IPS-20b (cell line): ENCODE measurements at regions not wholly inside any gene's neighbourhood (a gene's known extent, or its start where the extent isn't known, plus 50 kb on each side); places are given as distances from the start of the nearest gene placed in this dataset.

Source experiments
- H3K27ac ChIP-seq: one replicate; pipeline ENCODE4 v1.5.1; 2013; ENCODE audit warnings: low read length
- H3K27me3 ChIP-seq: 2 replicates; pipeline ENCODE4 v1.6.1; 2013; ENCODE audit warnings: mild to moderate bottlenecking, low read length, inconsistent platforms; ENCODE audit not compliant: insufficient read depth
- H3K36me3 ChIP-seq: 2 replicates; pipeline ENCODE4 v1.6.1; 2013; ENCODE audit warnings: low read depth, mild to moderate bottlenecking, inconsistent platforms, low read length, moderate library complexity; ENCODE audit not compliant: insufficient read depth
- H3K4me1 ChIP-seq: 2 replicates; pipeline ENCODE4 v1.6.1; 2013; ENCODE audit warnings: mild to moderate bottlenecking, control low read depth, inconsistent platforms, low read length, moderate library complexity; ENCODE audit not compliant: insufficient read depth
- H3K4me3 ChIP-seq: 2 replicates; pipeline ENCODE4 v1.5.1; 2013; ENCODE audit warnings: mild to moderate bottlenecking, low read length, inconsistent platforms
- H3K9ac ChIP-seq: 2 replicates; pipeline ENCODE4 v1.6.1; 2013; ENCODE audit warnings: low read depth, mild to moderate bottlenecking, inconsistent platforms, low read length, moderate library complexity
- H3K9me3 ChIP-seq: 2 replicates; pipeline ENCODE4 v1.6.1; 2013; ENCODE audit warnings: mild to moderate bottlenecking, low read depth, low read length, inconsistent platforms; ENCODE audit not compliant: insufficient read depth

DNA sequence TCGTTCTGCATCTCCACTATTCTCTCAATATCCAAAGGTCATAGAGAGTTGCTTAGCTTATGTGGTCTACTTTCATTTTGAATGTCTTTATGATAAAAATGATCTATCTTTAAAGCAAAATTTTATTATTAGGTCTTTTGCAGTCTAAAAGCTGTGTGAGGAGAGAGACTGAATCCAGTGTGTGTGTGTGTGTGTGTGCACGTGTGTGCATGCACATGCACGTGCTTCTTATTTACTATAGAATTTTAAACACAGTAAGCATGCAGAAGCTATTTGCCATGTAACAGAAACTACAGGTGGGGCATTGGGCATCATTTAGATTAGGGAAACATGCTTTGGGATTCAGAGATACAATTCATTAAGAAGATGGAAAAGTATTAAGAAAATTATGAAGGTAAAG is 136.0 kb upstream of the SPRY2 start:
- Histone ChIP-seq H3K4me3 (no peak overlapping the region), H3K36me3 (no peaks in the 10 kb centered on the region), H3K9ac (no peak overlapping the region), H3K27me3 (no peaks in the 10 kb centered on the region), H3K27ac (no peak overlapping the region), H3K9me3 (no peaks in the 10 kb centered on the region), H3K4me1 (no peaks in the 10 kb centered on the region)

- H3K36me3 ChIP-seq = no peaks in the 10 kb centered on the region
- no peak overlapping the region for H3K9ac ChIP-seq
- no peak overlapping the region for H3K27ac ChIP-seq
- no peak overlapping the region for H3K4me3 ChIP-seq
- no peaks in the 10 kb centered on the region for H3K27me3 ChIP-seq
- H3K9me3 ChIP-seq = no peaks in the 10 kb centered on the region
- H3K4me1 ChIP-seq = no peaks in the 10 kb centered on the region
These were observed 134.8 kb upstream of the SPRY2 start for GRCh38 chr13:80475718-80476117.

- no peaks in the 10 kb centered on the region for H3K4me1 ChIP-seq
- H3K36me3 ChIP-seq = no peaks in the 10 kb centered on the region
- no peak overlapping the region for H3K9ac ChIP-seq
- no peak overlapping the region for H3K27ac ChIP-seq
- no peaks in the 10 kb centered on the region for H3K9me3 ChIP-seq
- no peaks in the 10 kb centered on the region for H3K27me3 ChIP-seq
- H3K4me3 ChIP-seq = no peak overlapping the region
These were observed 132.8 kb upstream of the SPRY2 start for GRCh38 chr13:80473695-80474094.

DNA sequence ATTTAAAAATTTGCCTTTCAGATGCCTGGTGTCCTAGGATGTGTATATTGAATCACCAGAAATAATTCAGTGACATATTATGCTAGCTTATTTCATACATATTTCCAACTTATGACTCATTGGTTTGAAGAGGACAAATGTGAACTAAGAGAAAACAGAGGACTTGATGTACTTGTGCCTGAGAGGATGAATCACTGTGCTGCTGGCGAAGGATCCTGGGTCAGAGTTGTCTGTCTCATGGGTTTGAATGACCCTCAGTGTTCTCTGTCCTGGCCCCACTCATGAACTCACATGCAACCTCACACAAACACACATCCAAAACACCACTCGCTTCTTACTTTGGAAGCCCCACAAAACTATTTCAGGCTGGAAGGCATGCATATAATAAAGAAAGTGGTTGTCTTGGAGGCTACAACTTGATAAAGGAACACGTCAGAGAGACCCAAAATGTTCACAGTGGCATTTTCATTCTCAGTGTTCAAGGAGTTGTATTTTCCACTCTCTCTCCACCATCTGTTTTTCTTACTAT is 129.0 kb upstream of the SPRY2 start:
- Histone ChIP-seq H3K4me1 (no peaks in the 10 kb centered on the region), H3K9me3 (no peaks in the 10 kb centered on the region), H3K27me3 (no peaks in the 10 kb centered on the region), H3K4me3 (no peak overlapping the region), H3K27ac (no peak overlapping the region), H3K36me3 (no peaks in the 10 kb centered on the region), H3K9ac (no peak overlapping the region)

- H3K27ac ChIP-seq = no peak overlapping the region
- no peaks in the 10 kb centered on the region for H3K4me1 ChIP-seq
- H3K9ac ChIP-seq = no peak overlapping the region
- no peaks in the 10 kb centered on the region for H3K36me3 ChIP-seq
- H3K9me3 ChIP-seq = no peaks in the 10 kb centered on the region
- no peak overlapping the region for H3K4me3 ChIP-seq
- no peaks in the 10 kb centered on the region for H3K27me3 ChIP-seq
These were observed 128.4 kb upstream of the SPRY2 start for GRCh38 chr13:80469105-80469852.

GRCh38 chr13:80465321-80465720 is 124.4 kb upstream of the SPRY2 start:
- no peaks in the 10 kb centered on the region for H3K36me3 ChIP-seq
- H3K4me3 ChIP-seq = no peak overlapping the region
- no peaks in the 10 kb centered on the region for H3K9me3 ChIP-seq
- H3K9ac ChIP-seq = no peak overlapping the region
- H3K4me1 ChIP-seq = no peaks in the 10 kb centered on the region
- H3K27ac ChIP-seq = no peak overlapping the region
- H3K27me3 ChIP-seq = no peaks in the 10 kb centered on the region

DNA sequence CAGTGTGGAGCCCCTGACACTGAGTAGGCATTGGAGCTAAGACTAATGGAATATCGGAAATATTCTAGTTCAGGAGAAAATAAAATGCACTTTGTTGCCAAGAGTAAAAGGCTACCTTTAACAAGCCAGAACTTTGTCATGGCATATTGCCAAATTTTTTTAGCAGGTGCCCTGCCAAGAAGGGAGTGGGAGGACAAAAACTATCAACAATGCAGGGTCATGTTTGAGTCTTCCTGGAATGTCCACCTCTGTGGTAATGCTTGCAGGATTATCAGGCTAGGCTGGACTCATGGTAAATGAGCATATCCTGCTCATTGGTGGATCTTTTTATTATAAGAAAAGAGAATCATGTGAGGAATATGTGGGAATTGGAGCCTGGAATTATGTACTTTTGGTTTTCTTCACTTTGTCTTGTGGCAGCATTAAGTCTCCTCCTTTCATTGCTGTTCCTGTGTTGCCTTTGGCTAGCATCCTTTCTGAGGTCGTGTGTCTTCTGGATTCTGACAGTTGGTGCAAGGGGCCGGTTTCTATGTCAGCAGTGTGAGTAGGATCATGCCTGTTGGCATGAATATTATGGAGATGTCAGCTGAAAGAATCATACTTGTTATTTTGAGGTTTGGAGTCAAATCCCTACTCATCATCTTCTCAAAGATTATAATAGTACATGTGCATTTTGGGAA is 122.9 kb upstream of the SPRY2 start:
- Histone ChIP-seq H3K4me1 (no peaks in the 10 kb centered on the region), H3K27ac (no peak overlapping the region), H3K9me3 (no peaks in the 10 kb centered on the region), H3K9ac (no peak overlapping the region), H3K36me3 (no peaks in the 10 kb centered on the region), H3K4me3 (no peak overlapping the region), H3K27me3 (no peaks in the 10 kb centered on the region)

DNA sequence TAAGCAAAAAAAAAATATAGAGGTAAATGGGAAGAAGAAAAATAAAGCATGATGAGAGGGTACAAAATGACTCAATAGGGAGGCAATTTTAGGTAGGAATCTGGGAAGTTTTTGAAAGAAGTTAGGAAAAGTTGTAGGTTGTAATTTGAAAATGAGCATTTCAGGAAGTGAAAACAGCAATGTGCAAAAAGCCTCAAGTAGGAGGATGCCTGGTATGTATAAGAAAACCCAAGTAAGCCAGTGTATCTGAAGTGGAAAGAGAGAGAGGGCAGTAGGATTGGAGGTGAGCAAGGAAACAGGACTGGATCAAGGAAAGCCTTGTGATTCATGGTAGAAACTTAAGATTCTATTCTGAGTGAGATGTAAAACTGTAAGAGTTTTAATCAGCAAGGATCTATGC is 121.6 kb upstream of the SPRY2 start:
- Histone ChIP-seq H3K9ac (no peak overlapping the region), H3K9me3 (no peaks in the 10 kb centered on the region), H3K36me3 (no peaks in the 10 kb centered on the region), H3K27ac (no peak overlapping the region), H3K4me3 (no peak overlapping the region), H3K27me3 (no peaks in the 10 kb centered on the region), H3K4me1 (no peaks in the 10 kb centered on the region)

DNA sequence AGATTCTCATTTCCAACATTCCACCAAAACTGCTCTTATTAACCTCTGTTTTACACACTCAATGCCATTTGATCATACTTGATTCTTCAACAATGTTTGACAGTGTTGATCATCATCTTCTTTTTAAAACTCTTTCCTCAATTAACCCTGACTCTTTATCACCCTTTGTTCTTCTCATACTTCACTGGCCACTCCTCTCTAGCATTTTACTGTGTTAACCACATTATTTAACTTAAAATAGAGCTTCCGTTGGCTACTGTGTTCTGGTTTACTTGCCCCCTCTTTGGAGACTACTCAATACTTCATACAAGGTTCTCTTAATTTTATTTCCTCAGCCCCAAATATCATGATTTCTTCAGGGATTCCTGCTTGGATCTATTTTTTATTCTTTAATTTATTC is 121.1 kb upstream of the SPRY2 start:
- Histone ChIP-seq H3K9ac (no peak overlapping the region), H3K27me3 (no peaks in the 10 kb centered on the region), H3K4me1 (no peaks in the 10 kb centered on the region), H3K27ac (no peak overlapping the region), H3K36me3 (no peaks in the 10 kb centered on the region), H3K4me3 (no peak overlapping the region), H3K9me3 (no peaks in the 10 kb centered on the region)

- Histone ChIP-seq H3K36me3 (no peaks in the 10 kb centered on the region), H3K9ac (no peak overlapping the region), H3K27ac (no peak overlapping the region), H3K4me3 (no peak overlapping the region), H3K9me3 (no peaks in the 10 kb centered on the region), H3K4me1 (no peaks in the 10 kb centered on the region), H3K27me3 (no peaks in the 10 kb centered on the region)
These were observed 117.6 kb upstream of the SPRY2 start for GRCh38 chr13:80458543-80458942.

DNA sequence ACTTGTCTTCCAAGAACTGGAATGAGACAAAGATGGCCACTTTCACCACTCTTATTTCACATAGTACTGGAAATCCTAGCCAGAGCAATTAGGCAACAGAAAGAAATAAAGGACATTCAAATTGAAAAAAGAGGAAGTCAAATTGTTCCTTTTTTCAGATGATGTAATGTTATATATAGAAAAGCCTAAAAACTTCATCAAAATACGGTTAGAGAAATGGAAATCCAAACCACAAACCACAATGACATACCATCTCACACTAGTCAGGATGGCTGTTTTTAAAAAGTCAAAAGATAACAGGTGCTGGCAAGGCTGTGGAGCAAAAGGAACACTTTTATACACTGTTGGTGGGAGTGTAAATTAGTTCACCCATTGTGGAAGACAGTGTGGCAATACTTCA is 113.3 kb upstream of the SPRY2 start:
- Histone ChIP-seq H3K27me3 (no peaks in the 10 kb centered on the region), H3K9ac (no peak overlapping the region), H3K4me1 (no peaks in the 10 kb centered on the region), H3K9me3 (no peaks in the 10 kb centered on the region), H3K27ac (no peak overlapping the region), H3K4me3 (no peak overlapping the region), H3K36me3 (no peaks in the 10 kb centered on the region)

DNA sequence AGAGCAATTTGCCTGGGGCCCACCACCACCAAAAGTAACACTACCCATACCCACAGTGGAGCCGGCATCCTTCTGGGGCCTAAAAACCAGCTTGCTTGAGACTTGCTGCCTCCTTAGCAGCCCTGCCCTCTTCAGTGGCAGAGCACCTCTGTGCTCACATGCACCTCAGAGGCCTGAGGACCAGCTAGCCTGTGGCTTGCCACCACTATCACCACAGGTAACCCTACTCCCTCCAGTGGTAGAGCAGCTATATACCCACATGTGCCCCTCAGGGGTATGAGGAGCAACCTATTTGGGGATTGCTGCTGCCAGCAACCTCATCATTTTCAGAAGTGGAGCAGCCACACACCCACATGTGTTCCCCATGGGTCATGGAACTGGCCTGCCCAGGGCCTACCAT is 111.4 kb upstream of the SPRY2 start:
- H3K4me1 ChIP-seq = no peaks in the 10 kb centered on the region
- H3K9me3 ChIP-seq = no peaks in the 10 kb centered on the region
- H3K9ac ChIP-seq = no peak overlapping the region
- no peak overlapping the region for H3K27ac ChIP-seq
- H3K36me3 ChIP-seq = no peaks in the 10 kb centered on the region
- H3K27me3 ChIP-seq = no peaks in the 10 kb centered on the region
- no peak overlapping the region for H3K4me3 ChIP-seq
